Retinal pigment epithelial cell (primary cell): ENCODE measurements at regions not wholly inside any gene's neighbourhood (a gene's known extent, or its start where the extent isn't known, plus 50 kb on each side); places are given as distances from the start of the nearest gene placed in this dataset.

Experiments
- DNase-seq: peaks from one replicate; pipeline ENCODE4 v3.0.0-alpha.2; 2010; ENCODE audit warnings: low read depth
- H3K4me3 ChIP-seq: 2 replicates; pipeline ENCODE4 v1.5.1; 2011; ENCODE audit warnings: mild to moderate bottlenecking, low read length, control low read depth, moderate library complexity
- CTCF ChIP-seq: conservative IDR thresholded peaks from 2 replicates; pipeline ENCODE4 v1.5.1; 2011; ENCODE audit warnings: low read depth, low read length, control low read depth, inconsistent platforms

GRCh38 chr1:228868731-228869024 is 133.4 kb downstream of the RHOU start:
- TF ChIP-seq CTCF: no peak
- no peak overlapping the region for H3K4me3 ChIP-seq
- no peak for DNase-seq

- H3K4me3 ChIP-seq: no peak overlapping the region
- TF ChIP-seq CTCF: no peak
- no peak for DNase-seq
Measured at GRCh38 chr1:228869312-228869824, 134.1 kb downstream of the RHOU start.

- H3K4me3 ChIP-seq: no peak overlapping the region
- DNase-seq: no peak
- TF ChIP-seq CTCF: no peak
Measured at GRCh38 chr1:228870041-228870713, 134.9 kb downstream of the RHOU start.

GRCh38 chr1:228871314-228872061 is 136.2 kb downstream of the RHOU start:
- TF ChIP-seq CTCF: no peak
- DNase-seq: no peak
- no peak overlapping the region for H3K4me3 ChIP-seq

- TF ChIP-seq CTCF: no peak
- no peak for DNase-seq
- H3K4me3 ChIP-seq: no peak overlapping the region
Measured at GRCh38 chr1:228872080-228872479, 136.8 kb downstream of the RHOU start.

- no peak for DNase-seq
- no peak for TF ChIP-seq CTCF
- H3K4me3 ChIP-seq: no peak overlapping the region
Measured at GRCh38 chr1:228873709-228874108, 138.4 kb downstream of the RHOU start.

- H3K4me3 ChIP-seq: no peak overlapping the region
- DNase-seq: no peak
- no peak for TF ChIP-seq CTCF
Measured at GRCh38 chr1:228875741-228876140, 140.5 kb downstream of the RHOU start.
